ENCODE measurements at regions not wholly inside any gene's neighbourhood (a gene's known extent, or its start where the extent isn't known, plus 50 kb on each side); places are given as distances from the start of the nearest gene placed in this dataset.

- ATAC-seq, result no peak
Observed at GRCh38 chr13:50090211-50090610, 75.0 kb downstream of the KCNRG start.

DNA sequence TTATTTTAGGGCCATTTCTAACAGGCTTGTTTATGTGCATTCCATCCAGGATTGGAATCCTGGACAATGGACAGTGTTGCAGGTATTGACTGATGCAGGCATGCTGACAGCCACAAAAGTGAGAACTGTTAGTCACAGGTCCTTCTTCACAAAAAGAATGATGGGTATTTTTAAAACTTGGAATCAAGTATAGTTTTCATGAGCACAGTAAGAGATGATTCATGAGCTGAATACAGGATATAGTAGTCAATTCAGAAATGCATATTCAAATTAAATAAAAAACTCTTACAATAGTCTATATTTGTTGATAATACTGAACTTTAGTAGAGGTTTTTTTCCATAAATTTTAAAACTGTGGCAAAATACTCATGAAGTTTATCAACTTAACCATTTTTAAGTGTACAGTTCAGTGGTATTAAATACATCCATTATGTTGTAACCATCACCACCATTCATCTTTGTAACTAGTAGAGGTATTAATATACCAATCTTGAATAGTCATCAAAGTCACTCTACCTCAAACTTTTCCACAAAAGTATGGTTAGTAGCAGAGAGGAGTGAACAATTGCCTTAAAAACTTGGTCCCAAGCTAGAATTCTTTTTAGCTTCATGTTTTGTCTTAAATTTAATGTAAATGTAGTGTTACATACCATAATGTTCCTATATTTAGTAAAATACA is 79.5 kb downstream of the KCNRG start:
- no peak for TF ChIP-seq PPARA (CRISPR knock-in tag; IDR thresholded peaks at IDR 0.05; ENCODE audit: borderline replicate concordance)
- TF ChIP-seq, protein P1, sequence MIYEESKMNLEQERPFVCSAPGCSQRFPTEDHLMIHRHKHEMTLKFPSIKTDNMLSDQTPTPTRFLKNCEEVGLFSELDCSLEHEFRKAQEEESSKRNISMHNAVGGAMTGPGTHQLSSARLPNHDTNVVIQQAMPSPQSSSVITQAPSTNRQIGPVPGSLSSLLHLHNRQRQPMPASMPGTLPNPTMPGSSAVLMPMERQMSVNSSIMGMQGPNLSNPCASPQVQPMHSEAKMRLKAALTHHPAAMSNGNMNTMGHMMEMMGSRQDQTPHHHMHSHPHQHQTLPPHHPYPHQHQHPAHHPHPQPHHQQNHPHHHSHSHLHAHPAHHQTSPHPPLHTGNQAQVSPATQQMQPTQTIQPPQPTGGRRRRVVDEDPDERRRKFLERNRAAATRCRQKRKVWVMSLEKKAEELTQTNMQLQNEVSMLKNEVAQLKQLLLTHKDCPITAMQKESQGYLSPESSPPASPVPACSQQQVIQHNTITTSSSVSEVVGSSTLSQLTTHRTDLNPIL (CRISPR knock-in tag; IDR thresholded peaks at IDR 0.05; ENCODE audit: low read depth), result no peak
- TF ChIP-seq ESRRG (CRISPR knock-in tag; IDR thresholded peaks at IDR 0.05), result no peak
- TF ChIP-seq ZNF8 (CRISPR knock-in tag; IDR thresholded peaks at IDR 0.05), result no peak
- TF ChIP-seq SNAI2 (CRISPR knock-in tag; IDR thresholded peaks at IDR 0.05), result no peak
- TF ChIP-seq ISL1 (CRISPR knock-in tag; IDR thresholded peaks at IDR 0.05), result no peak
- TF ChIP-seq ZNF565 (CRISPR knock-in tag; conservative IDR thresholded peaks at IDR 0.05; ENCODE audit: low read depth), result no peak
- no peak for TF ChIP-seq CSDC2 (CRISPR knock-in tag; IDR thresholded peaks at IDR 0.05)
- TF ChIP-seq ARNTL (CRISPR knock-in tag; IDR thresholded peaks at IDR 0.05; ENCODE audit: borderline replicate concordance, low read depth), result no peak
- no peak for ATAC-seq

More at GRCh38 chr13:50090211-50090610, 75.0 kb downstream of the KCNRG start:
- no peak for TF ChIP-seq PATZ1 (CRISPR knock-in tag; IDR thresholded peaks at IDR 0.05; ENCODE audit: borderline replicate concordance)

GRCh38 chr13:50098693-50099092 is 83.4 kb downstream of the KCNRG start:
- no peak for ATAC-seq
- no peak for TF ChIP-seq ESRRG (CRISPR knock-in tag; IDR thresholded peaks at IDR 0.05)
- TF ChIP-seq, protein P2, sequence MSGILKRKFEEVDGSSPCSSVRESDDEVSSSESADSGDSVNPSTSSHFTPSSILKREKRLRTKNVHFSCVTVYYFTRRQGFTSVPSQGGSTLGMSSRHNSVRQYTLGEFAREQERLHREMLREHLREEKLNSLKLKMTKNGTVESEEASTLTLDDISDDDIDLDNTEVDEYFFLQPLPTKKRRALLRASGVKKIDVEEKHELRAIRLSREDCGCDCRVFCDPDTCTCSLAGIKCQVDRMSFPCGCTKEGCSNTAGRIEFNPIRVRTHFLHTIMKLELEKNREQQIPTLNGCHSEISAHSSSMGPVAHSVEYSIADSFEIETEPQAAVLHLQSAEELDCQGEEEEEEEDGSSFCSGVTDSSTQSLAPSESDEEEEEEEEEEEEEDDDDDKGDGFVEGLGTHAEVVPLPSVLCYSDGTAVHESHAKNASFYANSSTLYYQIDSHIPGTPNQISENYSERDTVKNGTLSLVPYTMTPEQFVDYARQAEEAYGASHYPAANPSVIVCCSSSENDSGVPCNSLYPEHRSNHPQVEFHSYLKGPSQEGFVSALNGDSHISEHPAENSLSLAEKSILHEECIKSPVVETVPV (CRISPR knock-in tag; IDR thresholded peaks at IDR 0.05), result no peak
- TF ChIP-seq ZNF565 (CRISPR knock-in tag; conservative IDR thresholded peaks at IDR 0.05; ENCODE audit: low read depth), result no peak
- no peak for TF ChIP-seq ZC3H10 (CRISPR knock-in tag; IDR thresholded peaks at IDR 0.05)
- no peak for TF ChIP-seq ISL1 (CRISPR knock-in tag; IDR thresholded peaks at IDR 0.05)

GRCh38 chr13:50099473-50099872 is 84.2 kb downstream of the KCNRG start:
- TF ChIP-seq, protein P3, sequence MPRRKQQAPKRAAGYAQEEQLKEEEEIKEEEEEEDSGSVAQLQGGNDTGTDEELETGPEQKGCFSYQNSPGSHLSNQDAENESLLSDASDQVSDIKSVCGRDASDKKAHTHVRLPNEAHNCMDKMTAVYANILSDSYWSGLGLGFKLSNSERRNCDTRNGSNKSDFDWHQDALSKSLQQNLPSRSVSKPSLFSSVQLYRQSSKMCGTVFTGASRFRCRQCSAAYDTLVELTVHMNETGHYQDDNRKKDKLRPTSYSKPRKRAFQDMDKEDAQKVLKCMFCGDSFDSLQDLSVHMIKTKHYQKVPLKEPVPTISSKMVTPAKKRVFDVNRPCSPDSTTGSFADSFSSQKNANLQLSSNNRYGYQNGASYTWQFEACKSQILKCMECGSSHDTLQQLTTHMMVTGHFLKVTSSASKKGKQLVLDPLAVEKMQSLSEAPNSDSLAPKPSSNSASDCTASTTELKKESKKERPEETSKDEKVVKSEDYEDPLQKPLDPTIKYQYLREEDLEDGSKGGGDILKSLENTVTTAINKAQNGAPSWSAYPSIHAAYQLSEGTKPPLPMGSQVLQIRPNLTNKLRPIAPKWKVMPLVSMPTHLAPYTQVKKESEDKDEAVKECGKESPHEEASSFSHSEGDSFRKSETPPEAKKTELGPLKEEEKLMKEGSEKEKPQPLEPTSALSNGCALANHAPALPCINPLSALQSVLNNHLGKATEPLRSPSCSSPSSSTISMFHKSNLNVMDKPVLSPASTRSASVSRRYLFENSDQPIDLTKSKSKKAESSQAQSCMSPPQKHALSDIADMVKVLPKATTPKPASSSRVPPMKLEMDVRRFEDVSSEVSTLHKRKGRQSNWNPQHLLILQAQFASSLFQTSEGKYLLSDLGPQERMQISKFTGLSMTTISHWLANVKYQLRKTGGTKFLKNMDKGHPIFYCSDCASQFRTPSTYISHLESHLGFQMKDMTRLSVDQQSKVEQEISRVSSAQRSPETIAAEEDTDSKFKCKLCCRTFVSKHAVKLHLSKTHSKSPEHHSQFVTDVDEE (CRISPR knock-in tag; IDR thresholded peaks at IDR 0.05), result no peak
- TF ChIP-seq CSDC2 (CRISPR knock-in tag; IDR thresholded peaks at IDR 0.05) (no peak), RARB (CRISPR knock-in tag; IDR thresholded peaks at IDR 0.05) (no peak), ZFP3 (CRISPR knock-in tag; IDR thresholded peaks at IDR 0.05) (no peak), TOX (CRISPR knock-in tag; IDR thresholded peaks at IDR 0.05; ENCODE audit: borderline replicate concordance) (no peak), SNAI2 (CRISPR knock-in tag; IDR thresholded peaks at IDR 0.05) (no peak), ISL1 (CRISPR knock-in tag; IDR thresholded peaks at IDR 0.05) (no peak), ZC3H10 (CRISPR knock-in tag; IDR thresholded peaks at IDR 0.05) (no peak), ARNTL (CRISPR knock-in tag; IDR thresholded peaks at IDR 0.05; ENCODE audit: borderline replicate concordance, low read depth) (no peak), OSR1 (CRISPR knock-in tag; IDR thresholded peaks at IDR 0.05) (no peak)
- TF ChIP-seq, protein P4, sequence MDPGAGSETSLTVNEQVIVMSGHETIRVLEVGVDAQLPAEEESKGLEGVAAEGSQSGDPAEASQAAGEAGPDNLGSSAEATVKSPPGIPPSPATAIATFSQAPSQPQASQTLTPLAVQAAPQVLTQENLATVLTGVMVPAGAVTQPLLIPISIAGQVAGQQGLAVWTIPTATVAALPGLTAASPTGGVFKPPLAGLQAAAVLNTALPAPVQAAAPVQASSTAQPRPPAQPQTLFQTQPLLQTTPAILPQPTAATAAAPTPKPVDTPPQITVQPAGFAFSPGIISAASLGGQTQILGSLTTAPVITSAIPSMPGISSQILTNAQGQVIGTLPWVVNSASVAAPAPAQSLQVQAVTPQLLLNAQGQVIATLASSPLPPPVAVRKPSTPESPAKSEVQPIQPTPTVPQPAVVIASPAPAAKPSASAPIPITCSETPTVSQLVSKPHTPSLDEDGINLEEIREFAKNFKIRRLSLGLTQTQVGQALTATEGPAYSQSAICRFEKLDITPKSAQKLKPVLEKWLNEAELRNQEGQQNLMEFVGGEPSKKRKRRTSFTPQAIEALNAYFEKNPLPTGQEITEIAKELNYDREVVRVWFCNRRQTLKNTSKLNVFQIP (CRISPR knock-in tag; IDR thresholded peaks at IDR 0.05; ENCODE audit: borderline replicate concordance, low read depth), result no peak
- ATAC-seq, result no peak

All from SK-N-SH treated with all-trans-retinoic acid at 6 μM for 48 hours (cell line).